ENCODE measurements at regions not wholly inside any gene's neighbourhood (a gene's known extent, or its start where the extent isn't known, plus 50 kb on each side); places are given as distances from the start of the nearest gene placed in this dataset.

DNA sequence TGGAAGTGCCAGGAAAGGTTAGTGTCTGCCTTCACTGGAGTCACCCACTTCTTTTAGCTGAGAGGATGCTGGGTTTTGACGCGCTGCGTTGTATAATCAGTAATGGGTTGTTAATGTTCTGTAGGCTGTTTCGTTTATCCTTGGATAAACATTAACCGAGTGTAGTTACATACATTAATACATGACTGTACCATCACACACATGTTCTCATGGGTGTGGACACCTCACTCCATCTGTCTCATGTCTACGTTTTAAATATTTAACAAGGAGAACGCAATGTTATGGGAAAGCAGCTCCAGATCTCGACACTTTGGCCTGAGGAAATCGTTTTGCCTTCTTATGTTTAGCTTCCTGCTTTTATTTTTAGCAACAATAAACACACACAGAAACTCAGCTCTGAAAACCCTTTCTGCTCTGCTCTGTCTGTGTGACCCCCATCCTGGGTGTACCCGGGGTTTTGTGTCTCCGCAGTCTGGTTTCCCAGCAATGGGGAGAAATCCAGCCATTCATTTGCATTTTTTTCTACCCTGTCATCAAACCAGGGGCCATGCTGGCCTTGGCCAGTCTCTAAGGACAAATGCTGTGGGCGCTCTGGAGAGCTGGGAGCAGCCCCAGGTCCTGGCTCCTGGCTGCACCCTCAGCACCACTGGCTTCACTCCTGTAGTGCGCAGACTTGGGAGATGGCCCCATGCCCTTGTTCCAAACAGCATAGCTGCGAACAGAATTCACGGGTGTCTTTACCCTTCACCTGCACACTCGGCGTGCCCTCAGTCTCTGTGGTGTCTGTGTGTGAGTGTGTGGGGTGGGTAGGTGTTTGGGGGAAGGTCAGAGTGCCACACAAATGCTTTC, 110.8 kb downstream of the ERMARD start:
- TF ChIP-seq TAF1 (IDR thresholded peaks at IDR 0.05; ENCODE audit: borderline replicate concordance, insufficient read depth, low read length) (no peak), POLR2AphosphoS5 (IDR thresholded peaks at IDR 0.05; ENCODE audit: low read depth, low read length) (no peak), SIN3A (IDR thresholded peaks at IDR 0.05; ENCODE audit: borderline replicate concordance, insufficient read depth, low read length) (no peak), FOXP2 (optimal IDR thresholded peaks at IDR 0.05; ENCODE audit: borderline replicate concordance, extremely low read depth, extremely low read length, insufficient read depth) (no peak)
- TF ChIP-seq, protein P1, sequence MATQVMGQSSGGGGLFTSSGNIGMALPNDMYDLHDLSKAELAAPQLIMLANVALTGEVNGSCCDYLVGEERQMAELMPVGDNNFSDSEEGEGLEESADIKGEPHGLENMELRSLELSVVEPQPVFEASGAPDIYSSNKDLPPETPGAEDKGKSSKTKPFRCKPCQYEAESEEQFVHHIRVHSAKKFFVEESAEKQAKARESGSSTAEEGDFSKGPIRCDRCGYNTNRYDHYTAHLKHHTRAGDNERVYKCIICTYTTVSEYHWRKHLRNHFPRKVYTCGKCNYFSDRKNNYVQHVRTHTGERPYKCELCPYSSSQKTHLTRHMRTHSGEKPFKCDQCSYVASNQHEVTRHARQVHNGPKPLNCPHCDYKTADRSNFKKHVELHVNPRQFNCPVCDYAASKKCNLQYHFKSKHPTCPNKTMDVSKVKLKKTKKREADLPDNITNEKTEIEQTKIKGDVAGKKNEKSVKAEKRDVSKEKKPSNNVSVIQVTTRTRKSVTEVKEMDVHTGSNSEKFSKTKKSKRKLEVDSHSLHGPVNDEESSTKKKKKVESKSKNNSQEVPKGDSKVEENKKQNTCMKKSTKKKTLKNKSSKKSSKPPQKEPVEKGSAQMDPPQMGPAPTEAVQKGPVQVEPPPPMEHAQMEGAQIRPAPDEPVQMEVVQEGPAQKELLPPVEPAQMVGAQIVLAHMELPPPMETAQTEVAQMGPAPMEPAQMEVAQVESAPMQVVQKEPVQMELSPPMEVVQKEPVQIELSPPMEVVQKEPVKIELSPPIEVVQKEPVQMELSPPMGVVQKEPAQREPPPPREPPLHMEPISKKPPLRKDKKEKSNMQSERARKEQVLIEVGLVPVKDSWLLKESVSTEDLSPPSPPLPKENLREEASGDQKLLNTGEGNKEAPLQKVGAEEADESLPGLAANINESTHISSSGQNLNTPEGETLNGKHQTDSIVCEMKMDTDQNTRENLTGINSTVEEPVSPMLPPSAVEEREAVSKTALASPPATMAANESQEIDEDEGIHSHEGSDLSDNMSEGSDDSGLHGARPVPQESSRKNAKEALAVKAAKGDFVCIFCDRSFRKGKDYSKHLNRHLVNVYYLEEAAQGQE (IDR thresholded peaks at IDR 0.05; ENCODE audit: insufficient read depth in 1 of 2, low read depth in 2 of 2, low read length in 2 of 2): no peak
